Activated T-helper 1 cell treated with anti-CD3 and anti-CD28 coated beads, Interleukin-12 subunit alpha, Interleukin-12 subunit beta, Interleukin-2, Interleukin-4 antibody, amounts not matched to agents 30 ng/mL and 10 ng/mL and 1 ng/mL, durations not matched to agents 14 hours and 24 hours and 36 hours (primary cell): ENCODE measurements at regions not wholly inside any gene's neighbourhood (a gene's known extent, or its start where the extent isn't known, plus 50 kb on each side); places are given as distances from the start of the nearest gene placed in this dataset.

Experiments used
- DNase-seq: peaks from one replicate; pipeline ENCODE4 v3.0.0; 2021; ENCODE audit warnings: low spot score
- H3K27ac Mint-ChIP-seq: one replicate; pipeline ENCODE4 v1.8.0; 2021; ENCODE audit warnings: mild to moderate bottlenecking, mixed read lengths
- H3K27me3 Mint-ChIP-seq: one replicate; pipeline ENCODE4 v1.8.0; 2022; ENCODE audit warnings: mild to moderate bottlenecking, moderate library complexity, mixed read lengths; ENCODE audit not compliant: insufficient read depth
- H3K36me3 Mint-ChIP-seq: one replicate; pipeline ENCODE4 v1.8.0; 2021; ENCODE audit warnings: low read depth, mixed read lengths
- H3K4me1 Mint-ChIP-seq: one replicate; pipeline ENCODE4 v1.8.0; 2021; ENCODE audit warnings: low read depth, mixed read lengths
- H3K4me3 Mint-ChIP-seq: one replicate; pipeline ENCODE4 v1.8.0; 2021; ENCODE audit warnings: mild to moderate bottlenecking, moderate library complexity, mixed read lengths
- H3K9me3 Mint-ChIP-seq: one replicate; pipeline ENCODE4 v1.8.0; 2021; ENCODE audit warnings: mixed read lengths
- intact Hi-C: fragments of 100-400 bp; cut with micrococcal nuclease; formaldehyde crosslinking; loops from one replicate; pipeline ENCODE4 v1.15.1; 2024

DNA sequence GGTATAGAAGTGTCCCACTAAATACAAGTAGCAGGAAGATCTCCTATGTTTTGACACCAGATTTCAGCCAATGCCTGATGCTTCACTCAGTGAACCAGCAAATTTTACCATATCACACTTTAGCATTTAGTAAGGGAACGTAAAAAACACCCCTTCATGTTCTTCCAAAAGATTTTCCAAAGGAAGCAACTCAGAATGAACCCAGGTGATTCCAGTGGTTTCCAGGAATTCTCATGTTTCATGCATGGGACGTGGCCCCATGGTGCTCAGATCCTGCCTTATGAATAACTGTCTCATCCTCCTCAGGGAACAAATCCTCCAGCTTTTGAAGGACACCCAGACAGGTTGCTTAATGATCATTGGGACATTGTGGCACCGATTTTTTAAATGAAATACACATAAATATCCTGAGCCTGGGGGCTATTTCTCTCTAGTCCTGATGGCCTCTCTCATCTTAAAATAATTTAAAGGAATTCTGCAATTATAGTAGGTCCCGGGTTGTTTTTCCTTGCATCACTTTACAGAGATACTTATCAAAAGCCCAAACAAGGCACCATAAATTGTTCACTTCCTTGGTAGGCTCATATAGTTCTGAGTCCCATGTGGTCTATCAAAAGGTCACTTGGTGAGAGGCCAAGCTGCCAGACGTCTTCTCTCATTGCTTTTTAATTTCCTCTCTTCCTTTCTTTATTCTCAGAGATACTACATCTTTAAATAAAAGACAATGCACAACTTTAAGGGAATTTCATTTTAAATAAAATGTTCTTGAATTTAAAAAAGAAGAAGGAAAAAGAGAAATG is 261.0 kb downstream of the ZNF516 start:
- no peaks in the 10 kb centered on the region for H3K4me1 Mint-ChIP-seq
- no peak for DNase-seq
- no peaks in the 10 kb centered on the region for H3K27me3 Mint-ChIP-seq
- peaks cover 8% of the 10 kb centered on the region for H3K9me3 Mint-ChIP-seq
- no peaks in the 10 kb centered on the region for H3K36me3 Mint-ChIP-seq
- H3K4me3 Mint-ChIP-seq, result no peak overlapping the region
- no peak overlapping the region for H3K27ac Mint-ChIP-seq
- intact Hi-C loops, result no loop called here

DNA sequence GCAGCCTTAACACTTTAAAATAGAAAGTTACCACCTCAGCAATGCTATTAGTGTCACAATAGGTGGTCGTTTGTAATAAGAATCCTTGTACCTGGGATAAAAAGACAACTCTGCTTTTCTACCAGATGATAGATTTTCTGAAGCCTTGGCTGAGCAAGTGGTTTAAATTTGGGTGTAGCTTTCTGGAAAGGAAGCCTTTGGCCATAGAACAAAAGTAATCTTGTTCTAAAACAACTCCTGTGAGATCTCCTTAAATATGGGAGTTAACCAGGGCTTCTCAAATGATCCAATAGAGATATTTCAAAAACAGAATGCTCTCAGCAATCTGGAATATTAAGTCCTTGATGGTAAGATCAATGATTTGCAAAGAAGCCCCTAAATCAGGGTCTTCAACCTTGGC is 261.6 kb downstream of the ZNF516 start:
- Mint-ChIP-seq H3K27ac (no peak overlapping the region), H3K27me3 (no peaks in the 10 kb centered on the region), H3K36me3 (no peaks in the 10 kb centered on the region), H3K4me3 (no peak overlapping the region), H3K9me3 (peaks cover 6% of the 10 kb centered on the region), H3K4me1 (no peaks in the 10 kb centered on the region)
- intact Hi-C loops, result no loop called here
- DNase-seq, result no peak

DNA sequence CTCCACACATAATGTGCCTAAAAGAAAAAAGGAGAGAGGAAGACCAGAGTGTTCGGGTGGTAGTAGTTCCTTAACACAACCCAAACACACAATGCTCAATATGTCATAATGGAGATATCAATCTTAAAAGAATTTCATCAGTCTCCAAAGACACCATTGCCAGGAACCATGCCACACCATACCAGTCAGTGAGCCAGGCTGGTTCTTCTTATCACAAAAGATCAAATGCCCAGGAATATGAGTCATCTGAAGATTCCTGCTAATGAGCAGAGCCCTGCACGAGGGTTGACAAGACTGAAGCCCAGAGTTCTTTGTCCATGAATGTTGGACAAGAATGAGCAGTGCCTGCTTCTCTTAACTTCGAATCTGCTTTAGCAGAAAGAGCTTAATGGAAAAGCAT is 262.3 kb downstream of the ZNF516 start:
- H3K9me3 Mint-ChIP-seq, result peaks cover 3% of the 10 kb centered on the region
- no peak overlapping the region for H3K4me3 Mint-ChIP-seq
- no peaks in the 10 kb centered on the region for H3K4me1 Mint-ChIP-seq
- no peaks in the 10 kb centered on the region for H3K36me3 Mint-ChIP-seq
- intact Hi-C loops, result no loop called here
- no peak overlapping the region for H3K27ac Mint-ChIP-seq
- no peaks in the 10 kb centered on the region for H3K27me3 Mint-ChIP-seq
- no peak for DNase-seq

DNA sequence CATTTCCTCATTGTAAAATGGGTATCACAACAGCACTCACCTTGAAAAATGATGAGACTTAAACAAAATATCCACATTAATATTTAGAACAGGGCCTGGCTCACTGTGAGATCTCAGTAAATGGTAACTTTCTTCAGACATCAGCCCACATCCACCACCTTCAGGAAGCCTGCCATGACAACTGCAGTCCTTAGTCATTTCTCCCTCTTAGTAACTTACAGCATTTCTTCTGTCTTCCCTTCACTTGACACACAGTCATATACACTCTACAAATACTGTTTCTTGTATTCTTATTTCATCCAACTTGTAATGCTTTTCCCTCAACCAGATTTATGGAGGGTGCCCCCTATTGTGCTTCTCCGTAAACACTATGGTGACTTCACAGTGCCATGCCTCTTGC is 263.0 kb downstream of the ZNF516 start:
- DNase-seq, result no peak
- no peaks in the 10 kb centered on the region for H3K27me3 Mint-ChIP-seq
- intact Hi-C loops, result no loop called here
- no peaks in the 10 kb centered on the region for H3K9me3 Mint-ChIP-seq
- no peak overlapping the region for H3K27ac Mint-ChIP-seq
- no peaks in the 10 kb centered on the region for H3K36me3 Mint-ChIP-seq
- no peak overlapping the region for H3K4me3 Mint-ChIP-seq
- no peaks in the 10 kb centered on the region for H3K4me1 Mint-ChIP-seq

DNA sequence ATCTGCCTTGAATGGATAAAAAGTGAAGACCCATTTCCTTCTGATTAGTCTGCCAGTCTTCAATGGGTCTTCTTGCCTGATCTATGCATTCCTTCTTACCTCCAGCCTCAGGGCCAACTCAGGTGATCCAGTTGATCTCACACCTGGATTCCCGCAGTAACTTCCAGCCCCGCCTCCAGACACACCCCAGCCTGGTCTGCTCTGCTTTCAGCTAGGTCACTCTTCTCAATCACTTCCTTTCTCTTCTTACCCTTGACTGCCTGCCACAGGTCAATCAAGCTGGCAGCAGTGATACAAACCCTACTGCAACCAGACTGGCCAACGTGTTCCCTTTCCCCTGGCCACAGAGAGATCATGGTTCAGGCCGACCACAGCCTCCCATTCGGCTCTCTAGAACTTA is 263.6 kb downstream of the ZNF516 start:
- H3K4me3 Mint-ChIP-seq, result no peak overlapping the region
- no peak overlapping the region for H3K27ac Mint-ChIP-seq
- H3K27me3 Mint-ChIP-seq, result no peaks in the 10 kb centered on the region
- H3K4me1 Mint-ChIP-seq, result no peaks in the 10 kb centered on the region
- intact Hi-C loops, result no loop called here
- no peaks in the 10 kb centered on the region for H3K9me3 Mint-ChIP-seq
- no peaks in the 10 kb centered on the region for H3K36me3 Mint-ChIP-seq
- DNase-seq, result no peak

DNA sequence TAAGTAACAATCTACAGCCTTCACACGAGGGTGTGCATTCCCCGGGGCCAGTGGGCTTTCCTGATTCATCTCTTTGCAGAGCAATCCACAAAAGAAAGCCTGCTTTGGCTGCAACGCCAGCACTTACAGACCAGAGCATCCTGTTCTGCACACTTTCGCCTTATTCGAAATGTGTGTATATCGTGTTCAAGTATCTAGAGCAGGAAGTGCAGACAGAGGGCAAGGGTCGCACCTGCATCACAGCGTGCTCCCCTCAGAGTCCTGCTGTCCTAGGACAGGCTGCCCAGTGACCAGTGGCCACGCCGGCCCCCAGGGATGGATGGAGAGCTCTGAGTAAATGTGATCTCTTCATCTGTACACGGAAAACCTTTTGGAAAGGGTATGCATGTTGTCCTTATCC is 264.3 kb downstream of the ZNF516 start:
- no peak overlapping the region for H3K27ac Mint-ChIP-seq
- DNase-seq, result no peak
- no peaks in the 10 kb centered on the region for H3K27me3 Mint-ChIP-seq
- intact Hi-C loops, result no loop called here
- H3K9me3 Mint-ChIP-seq, result no peaks in the 10 kb centered on the region
- H3K36me3 Mint-ChIP-seq, result no peaks in the 10 kb centered on the region
- no peak overlapping the region for H3K4me3 Mint-ChIP-seq
- H3K4me1 Mint-ChIP-seq, result no peaks in the 10 kb centered on the region

DNA sequence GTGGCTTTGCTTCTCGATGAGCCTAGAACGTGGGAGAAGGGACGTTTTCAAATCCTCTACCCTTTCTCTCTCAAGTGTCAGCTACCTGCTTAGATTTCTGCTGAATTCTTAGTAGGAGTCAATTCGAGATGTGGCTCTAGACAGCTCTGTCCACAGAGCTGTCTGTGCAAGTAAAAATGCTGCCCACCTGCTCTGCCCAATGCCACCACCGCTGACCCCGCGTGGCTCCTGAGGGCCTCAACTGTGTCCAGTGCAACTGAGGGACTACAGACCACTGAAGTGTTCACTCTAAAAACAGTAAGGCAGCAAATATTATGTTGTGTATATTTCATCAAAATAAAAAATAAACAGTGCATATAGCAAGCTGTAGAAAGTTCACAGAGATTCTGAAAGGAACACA is 266.3 kb downstream of the ZNF516 start:
- no peak for DNase-seq
- no peaks in the 10 kb centered on the region for H3K36me3 Mint-ChIP-seq
- H3K4me3 Mint-ChIP-seq, result no peak overlapping the region

DNA sequence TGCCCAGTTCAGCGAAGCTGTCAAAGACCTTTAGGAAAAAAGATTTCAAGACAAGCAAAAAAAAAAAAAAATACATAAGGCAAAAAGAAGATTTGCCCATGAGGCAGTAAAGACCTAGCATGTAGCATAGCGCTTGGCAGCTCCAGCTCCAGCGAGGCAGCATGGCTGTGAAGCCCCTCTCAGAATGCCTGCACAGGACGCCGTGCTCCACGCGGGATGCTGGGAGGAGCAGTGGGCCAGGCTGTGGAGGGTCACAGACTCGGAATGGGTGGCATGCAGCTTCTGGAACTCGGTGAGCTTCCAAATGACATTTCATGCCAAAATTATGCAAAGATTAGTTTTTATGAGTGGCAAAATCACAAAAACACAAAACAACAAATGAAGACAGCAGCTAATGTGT is 267.3 kb downstream of the ZNF516 start:
- no peak for DNase-seq
- no peaks in the 10 kb centered on the region for H3K9me3 Mint-ChIP-seq
- H3K27ac Mint-ChIP-seq, result no peak overlapping the region
- H3K27me3 Mint-ChIP-seq, result no peaks in the 10 kb centered on the region
- H3K4me1 Mint-ChIP-seq, result no peaks in the 10 kb centered on the region
- intact Hi-C loops, result no loop called here
- H3K4me3 Mint-ChIP-seq, result no peak overlapping the region
- H3K36me3 Mint-ChIP-seq, result no peaks in the 10 kb centered on the region

More for the DNA sequence above, 266.3 kb downstream of the ZNF516 start:
- Mint-ChIP-seq H3K27me3 (no peaks in the 10 kb centered on the region), H3K27ac (no peak overlapping the region), H3K9me3 (no peaks in the 10 kb centered on the region), H3K4me1 (no peaks in the 10 kb centered on the region)
- intact Hi-C loops, result no loop called here

DNA sequence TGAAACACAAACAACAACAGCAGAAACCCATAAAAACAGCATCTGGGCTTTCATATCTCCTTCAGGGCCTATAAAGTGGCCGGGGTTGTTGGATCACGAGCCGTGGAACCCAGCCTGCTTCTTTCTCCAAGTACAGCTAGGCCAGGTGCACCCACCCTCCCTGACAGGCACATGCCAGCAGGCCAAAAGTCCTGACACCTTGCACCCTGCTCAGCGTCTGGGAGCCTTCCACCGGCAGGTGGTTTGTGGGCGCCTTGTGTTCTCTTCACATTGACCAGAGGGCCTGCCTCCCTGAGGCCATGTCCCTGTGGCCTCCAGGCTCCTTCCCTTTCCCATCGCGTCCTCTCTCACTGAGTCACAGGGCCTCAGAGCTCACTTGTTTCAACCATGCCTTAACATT is 271.6 kb downstream of the ZNF516 start:
- H3K36me3 Mint-ChIP-seq, result no peaks in the 10 kb centered on the region
- H3K27me3 Mint-ChIP-seq, result no peaks in the 10 kb centered on the region
- no peak overlapping the region for H3K27ac Mint-ChIP-seq
- no peaks in the 10 kb centered on the region for H3K9me3 Mint-ChIP-seq
- no peak overlapping the region for H3K4me3 Mint-ChIP-seq
- intact Hi-C loops, result no loop called here
- H3K4me1 Mint-ChIP-seq, result no peaks in the 10 kb centered on the region
- DNase-seq, result no peak

DNA sequence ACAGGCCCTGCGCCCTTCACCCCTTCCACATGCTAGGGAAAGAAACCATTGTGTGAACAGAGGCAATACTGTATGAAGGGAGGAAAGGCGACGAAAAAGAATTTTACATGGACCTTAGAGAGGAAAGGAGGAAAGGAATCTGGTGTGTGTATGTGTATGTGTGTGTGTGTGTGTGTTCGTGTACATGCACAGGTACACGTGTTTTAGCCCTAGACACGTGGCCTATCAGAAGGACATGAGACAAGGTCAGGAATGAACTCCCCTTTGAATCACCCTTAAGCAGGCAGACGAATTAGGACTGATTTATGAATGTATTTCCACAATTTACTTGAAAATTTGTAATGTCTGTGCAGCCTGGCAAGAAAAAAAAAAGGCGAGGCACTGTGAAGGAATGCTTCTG is 276.0 kb downstream of the ZNF516 start:
- Mint-ChIP-seq H3K27me3 (peaks cover 4% of the 10 kb centered on the region), H3K4me3 (no peak overlapping the region), H3K9me3 (no peaks in the 10 kb centered on the region), H3K4me1 (no peaks in the 10 kb centered on the region), H3K36me3 (no peaks in the 10 kb centered on the region), H3K27ac (no peak overlapping the region)
- DNase-seq, result no peak
- intact Hi-C loops, result no loop called here

DNA sequence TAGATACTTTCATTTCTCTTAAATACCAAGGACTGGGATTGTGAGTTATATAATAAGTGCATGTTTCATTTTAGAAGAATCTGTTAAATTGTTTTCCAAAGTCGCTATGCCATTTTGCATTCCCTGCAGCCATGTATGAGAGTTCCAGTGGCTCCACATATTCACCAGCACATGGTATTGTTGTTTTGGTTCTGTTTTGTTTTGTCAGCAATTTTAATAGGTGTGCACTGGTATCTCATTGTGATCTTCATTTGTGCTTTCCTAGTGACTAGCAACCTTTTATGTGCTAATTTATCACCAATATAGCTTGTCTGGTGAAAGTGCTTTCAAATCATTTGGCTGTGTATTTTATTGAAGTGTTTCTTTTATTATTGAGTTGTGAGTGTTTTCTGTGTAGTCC is 278.9 kb downstream of the ZNF516 start:
- Mint-ChIP-seq H3K4me3 (no peak overlapping the region), H3K36me3 (no peaks in the 10 kb centered on the region), H3K9me3 (no peaks in the 10 kb centered on the region), H3K27me3 (peaks cover 14% of the 10 kb centered on the region), H3K4me1 (no peaks in the 10 kb centered on the region), H3K27ac (no peak overlapping the region)
- intact Hi-C loops, result no loop called here
- no peak for DNase-seq

DNA sequence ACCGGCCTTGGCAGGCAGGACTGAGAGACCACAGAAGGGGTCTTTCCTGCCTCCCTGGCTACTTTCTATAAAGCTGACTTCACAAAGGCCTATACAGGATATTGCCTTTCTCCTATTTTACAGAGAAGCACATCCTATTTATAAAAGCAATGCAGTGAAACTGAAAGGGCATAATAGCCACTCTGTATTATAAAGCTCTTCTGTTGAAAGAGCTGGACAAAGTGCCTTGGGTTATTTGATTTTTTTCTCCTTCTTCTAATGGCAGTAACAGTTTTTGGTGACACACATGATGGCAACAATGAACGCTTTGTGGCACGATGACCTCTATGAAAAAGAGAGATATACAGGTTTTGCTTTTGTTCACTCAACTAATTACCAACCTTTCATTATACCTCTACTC is 281.1 kb downstream of the ZNF516 start:
- no peak overlapping the region for H3K4me3 Mint-ChIP-seq
- DNase-seq, result no peak
- intact Hi-C loops, result no loop called here
- H3K36me3 Mint-ChIP-seq, result no peaks in the 10 kb centered on the region
- no peak overlapping the region for H3K27ac Mint-ChIP-seq
- H3K9me3 Mint-ChIP-seq, result no peaks in the 10 kb centered on the region
- peaks cover 5% of the 10 kb centered on the region for H3K4me1 Mint-ChIP-seq
- H3K27me3 Mint-ChIP-seq, result peaks cover 15% of the 10 kb centered on the region

DNA sequence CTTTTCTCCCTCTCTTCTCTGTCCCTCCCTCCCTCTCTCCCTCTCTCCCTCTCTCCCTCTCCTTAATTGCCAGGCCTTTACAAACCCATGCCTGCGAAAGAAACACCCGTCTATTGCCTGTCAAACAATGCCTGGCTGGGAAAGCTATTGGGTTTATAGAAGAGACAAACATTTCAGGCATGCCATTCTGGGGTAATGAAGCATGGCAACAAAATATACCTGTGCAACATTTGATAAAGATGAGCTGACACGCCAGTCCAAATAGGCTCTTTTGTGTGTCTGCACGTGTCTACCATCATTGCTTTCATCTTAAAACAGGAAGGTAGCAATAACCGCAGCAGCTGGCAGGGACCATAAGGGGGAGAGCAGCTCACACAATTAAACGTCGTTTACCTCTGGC is 282.1 kb downstream of the ZNF516 start:
- H3K36me3 Mint-ChIP-seq, result no peaks in the 10 kb centered on the region
- intact Hi-C loops, result no loop called here

DNA sequence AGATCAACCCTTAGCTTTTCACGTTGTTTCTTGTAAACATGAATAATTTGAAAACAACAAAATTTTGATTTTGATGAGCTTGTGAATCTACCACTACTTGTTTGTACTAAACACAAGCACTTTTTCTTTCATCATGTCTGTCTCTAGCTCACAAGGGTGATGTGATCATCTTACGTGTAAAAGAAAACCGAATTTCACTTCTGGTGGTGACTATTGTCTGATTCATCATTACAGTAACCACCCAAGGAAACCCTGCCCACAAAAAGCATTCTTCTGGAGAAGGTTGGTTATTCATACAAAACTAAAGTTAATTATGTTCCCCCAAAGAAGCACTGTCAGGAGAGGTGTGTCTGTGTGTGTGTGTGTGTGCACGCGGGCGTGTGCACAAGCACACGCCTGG is 285.4 kb downstream of the ZNF516 start:
- peaks cover 6% of the 10 kb centered on the region for H3K4me1 Mint-ChIP-seq
- H3K4me3 Mint-ChIP-seq, result no peak overlapping the region
- no peaks in the 10 kb centered on the region for H3K9me3 Mint-ChIP-seq
- H3K27ac Mint-ChIP-seq, result no peak overlapping the region
- H3K36me3 Mint-ChIP-seq, result no peaks in the 10 kb centered on the region
- intact Hi-C loops, result no loop called here
- no peak for DNase-seq
- H3K27me3 Mint-ChIP-seq, result peaks cover 11% of the 10 kb centered on the region

More for the DNA sequence above, 282.1 kb downstream of the ZNF516 start:
- no peak for DNase-seq
- H3K4me3 Mint-ChIP-seq, result no peak overlapping the region
- no peak overlapping the region for H3K27ac Mint-ChIP-seq
- peaks cover 15% of the 10 kb centered on the region for H3K27me3 Mint-ChIP-seq
- no peaks in the 10 kb centered on the region for H3K9me3 Mint-ChIP-seq
- peaks cover 6% of the 10 kb centered on the region for H3K4me1 Mint-ChIP-seq
